ENCODE measurements at regions not wholly inside any gene's neighbourhood (a gene's known extent, or its start where the extent isn't known, plus 50 kb on each side); places are given as distances from the start of the nearest gene placed in this dataset.

- H3K36me3 Mint-ChIP-seq = no peaks in the 10 kb centered on the region
- no peaks in the 10 kb centered on the region for H3K4me1 Mint-ChIP-seq
- H3K27me3 Mint-ChIP-seq = no peaks in the 10 kb centered on the region
- no peak overlapping the region for H3K27ac Mint-ChIP-seq
- CTCF ChIA-PET = no interaction called here
- no peak for DNase-seq
- no peak overlapping the region for H3K4me3 Mint-ChIP-seq
- H3K9me3 Mint-ChIP-seq = no peaks in the 10 kb centered on the region
Observed at GRCh38 chr10:71033396-71033980, 145.1 kb upstream of the PCBD1 start.

DNA sequence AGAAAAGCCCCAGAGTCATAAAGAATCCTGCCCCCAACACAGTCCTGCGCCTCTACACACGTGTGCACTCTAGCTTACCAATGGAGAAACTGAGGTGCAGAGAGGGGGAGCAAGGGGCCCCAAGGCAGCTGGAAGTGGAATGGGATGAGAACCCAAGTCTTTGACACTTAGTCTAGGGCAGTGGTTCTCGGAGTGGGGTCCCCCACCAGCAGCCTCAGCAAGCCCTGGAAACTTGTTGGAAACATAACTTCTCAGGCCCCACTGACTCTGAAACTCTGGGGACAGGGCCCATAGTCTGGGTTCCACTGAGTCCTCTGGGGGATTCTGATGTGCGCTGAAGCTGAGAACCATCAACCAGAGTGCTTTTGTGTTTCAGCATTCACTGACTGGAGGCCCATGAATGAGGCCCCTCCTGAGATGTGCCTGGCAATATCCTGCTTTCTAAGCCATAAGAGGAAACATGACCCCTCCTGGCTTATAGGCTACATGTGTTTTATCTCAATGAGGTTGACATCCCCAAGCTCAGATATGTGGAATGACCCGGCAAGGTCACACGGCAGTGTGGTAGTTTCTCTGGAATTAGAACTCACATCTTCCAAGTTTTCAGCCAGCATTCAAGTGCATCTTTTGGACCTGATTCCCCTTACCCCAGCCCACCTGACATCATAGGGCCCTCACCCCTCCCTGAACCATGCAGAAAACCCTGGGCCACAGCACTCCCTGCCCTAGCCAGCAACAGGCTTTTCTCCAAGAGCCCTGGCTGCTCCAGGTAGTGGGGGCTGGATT lies 147.3 kb upstream of the PCBD1 start:
- no peak for DNase-seq
- Mint-ChIP-seq H3K27me3 (no peaks in the 10 kb centered on the region), H3K4me1 (no peaks in the 10 kb centered on the region), H3K36me3 (no peaks in the 10 kb centered on the region), H3K9me3 (no peaks in the 10 kb centered on the region), H3K4me3 (no peak overlapping the region), H3K27ac (no peak overlapping the region)
- CTCF ChIA-PET = no interaction called here

DNA sequence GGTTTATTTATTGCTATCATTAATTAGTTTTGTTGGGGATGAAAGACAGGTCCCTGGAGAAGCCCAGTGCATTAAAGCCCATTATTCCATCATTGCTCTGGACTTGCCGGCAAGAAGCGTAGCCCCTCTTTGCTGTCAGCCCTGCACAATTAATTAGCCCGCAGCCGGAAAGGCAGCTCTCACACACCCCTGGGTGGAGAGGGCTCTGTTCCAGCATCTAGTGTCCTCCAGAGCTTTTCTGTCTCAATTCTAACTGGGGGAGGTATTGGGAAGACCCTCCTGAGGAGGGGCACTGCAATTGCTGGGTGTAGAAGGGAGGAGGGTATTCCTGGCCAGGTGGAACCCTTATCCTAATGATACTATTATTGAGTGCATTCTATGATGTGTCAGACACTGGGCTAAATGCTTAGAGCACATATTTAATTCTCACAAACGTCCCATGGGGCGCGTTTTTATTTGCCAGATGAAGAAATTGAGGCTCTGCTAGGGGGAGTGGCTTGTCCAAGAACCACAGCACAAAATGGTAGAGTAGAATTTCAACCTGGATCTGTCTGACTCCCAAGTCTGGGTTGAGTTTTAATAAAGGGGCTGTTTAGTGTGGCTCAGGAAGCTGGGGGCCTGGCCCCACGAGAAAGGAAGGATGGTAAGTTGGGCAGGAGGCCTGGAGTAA lies 148.1 kb upstream of the PCBD1 start:
- Mint-ChIP-seq H3K4me3 (no peak overlapping the region), H3K9me3 (no peaks in the 10 kb centered on the region), H3K36me3 (no peaks in the 10 kb centered on the region), H3K27me3 (no peaks in the 10 kb centered on the region), H3K4me1 (no peaks in the 10 kb centered on the region), H3K27ac (no peak overlapping the region)
- CTCF ChIA-PET = no interaction called here
- no peak for DNase-seq

DNA sequence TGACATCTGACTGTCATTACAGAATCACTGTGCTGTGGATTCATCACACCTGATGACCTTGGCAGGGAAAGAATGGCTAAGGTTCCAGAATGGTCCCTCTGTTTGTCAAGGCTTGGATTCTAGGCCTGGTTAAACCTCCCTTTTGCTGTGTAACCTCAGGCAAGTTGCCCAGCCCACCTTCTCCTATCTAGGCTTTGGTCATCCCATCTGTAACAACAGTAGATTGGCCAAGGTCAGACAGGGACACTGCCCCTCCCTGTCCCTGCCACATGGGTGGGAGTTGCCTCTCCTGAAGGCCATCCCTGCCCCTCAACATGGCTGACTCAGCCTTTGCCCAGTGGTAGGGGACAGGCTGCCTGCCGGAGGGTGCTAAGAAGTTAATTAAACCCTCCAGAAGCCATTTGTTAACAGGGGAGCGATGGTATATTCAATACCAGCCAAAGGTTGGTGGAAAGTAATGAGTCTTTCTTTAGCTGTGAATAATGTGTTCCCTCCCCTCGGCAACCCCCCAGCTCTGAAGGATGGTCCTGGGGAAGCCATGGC lies 149.8 kb upstream of the PCBD1 start:
- Mint-ChIP-seq H3K9me3 (no peaks in the 10 kb centered on the region), H3K4me3 (no peak overlapping the region), H3K36me3 (no peaks in the 10 kb centered on the region), H3K4me1 (no peaks in the 10 kb centered on the region), H3K27me3 (peaks cover 1% of the 10 kb centered on the region), H3K27ac (no peak overlapping the region)
- CTCF ChIA-PET = no interaction called here
- DNase-seq = no peak

DNA sequence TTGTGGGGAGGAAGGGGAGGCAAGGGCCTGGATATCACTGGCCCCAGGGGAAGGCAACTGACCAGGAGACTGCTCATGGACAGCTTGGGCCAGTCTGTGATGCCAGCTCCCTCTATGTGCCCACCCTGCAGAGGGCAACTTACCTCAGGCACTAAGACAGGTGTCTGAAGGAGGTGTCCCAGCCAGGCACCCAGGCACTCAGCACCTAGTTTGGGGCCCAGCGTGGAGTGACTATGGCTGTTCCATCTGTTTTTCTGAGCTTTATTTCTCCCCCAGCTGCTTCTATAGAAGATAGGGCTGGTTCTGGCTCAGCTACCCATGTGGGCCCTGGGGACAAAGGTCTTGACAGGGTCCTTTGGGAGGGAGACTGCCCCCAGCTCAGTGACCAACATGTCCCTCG lies 150.6 kb upstream of the PCBD1 start:
- H3K9me3 Mint-ChIP-seq = no peaks in the 10 kb centered on the region
- H3K4me3 Mint-ChIP-seq = no peak overlapping the region
- no peaks in the 10 kb centered on the region for H3K4me1 Mint-ChIP-seq
- no peaks in the 10 kb centered on the region for H3K36me3 Mint-ChIP-seq
- H3K27me3 Mint-ChIP-seq = peaks cover 3% of the 10 kb centered on the region
- DNase-seq = no peak
- CTCF ChIA-PET = interaction anchor here (0.8 kb wide), 1 partner anchor 116 kb away, joined by 4 read pairs; no protein-coding TSS in a partner anchor
- no peak overlapping the region for H3K27ac Mint-ChIP-seq

DNA sequence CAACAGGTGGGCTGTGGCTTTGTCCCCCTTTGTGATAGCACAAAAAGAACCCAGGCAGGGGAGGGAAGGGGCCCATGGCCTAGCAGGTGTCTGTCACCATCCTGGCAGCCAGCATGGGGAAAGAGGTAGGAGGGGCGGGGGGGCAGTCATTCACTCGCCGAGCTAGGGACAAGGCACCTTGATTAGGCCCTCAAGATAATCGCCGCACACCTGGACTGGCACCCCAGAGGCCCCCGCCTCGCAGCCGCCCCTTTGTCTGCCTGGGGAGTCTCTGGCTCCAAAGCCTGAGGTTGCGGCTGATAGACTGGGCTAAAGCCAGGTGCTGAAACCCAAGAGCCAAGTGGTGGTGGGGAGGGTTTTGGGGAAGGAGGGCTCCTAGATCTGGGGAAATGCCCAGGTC lies 151.2 kb upstream of the PCBD1 start:
- Mint-ChIP-seq H3K4me1 (no peaks in the 10 kb centered on the region), H3K4me3 (no peak overlapping the region), H3K9me3 (no peaks in the 10 kb centered on the region), H3K27ac (no peak overlapping the region), H3K27me3 (peaks cover 3% of the 10 kb centered on the region), H3K36me3 (no peaks in the 10 kb centered on the region)
- CTCF ChIA-PET = interaction anchor here (0.8 kb wide), 1 partner anchor 117 kb away, joined by 4 read pairs; no protein-coding TSS in a partner anchor
- no peak for DNase-seq

GRCh38 chr10:71040343-71040742 lies 152.0 kb upstream of the PCBD1 start:
- Mint-ChIP-seq H3K36me3 (no peaks in the 10 kb centered on the region), H3K27ac (no peak overlapping the region), H3K27me3 (peaks cover 3% of the 10 kb centered on the region), H3K4me1 (no peaks in the 10 kb centered on the region), H3K4me3 (no peak overlapping the region), H3K9me3 (no peaks in the 10 kb centered on the region)
- CTCF ChIA-PET = no interaction called here
- DNase-seq = no peak

GRCh38 chr10:71040846-71041605 lies 152.7 kb upstream of the PCBD1 start:
- no peak overlapping the region for H3K4me3 Mint-ChIP-seq
- H3K36me3 Mint-ChIP-seq = no peaks in the 10 kb centered on the region
- CTCF ChIA-PET = no interaction called here
- H3K9me3 Mint-ChIP-seq = no peaks in the 10 kb centered on the region
- no peak for DNase-seq
- H3K27ac Mint-ChIP-seq = no peak overlapping the region
- H3K4me1 Mint-ChIP-seq = no peaks in the 10 kb centered on the region
- peaks cover 3% of the 10 kb centered on the region for H3K27me3 Mint-ChIP-seq

- Mint-ChIP-seq H3K4me1 (no peaks in the 10 kb centered on the region), H3K9me3 (no peaks in the 10 kb centered on the region), H3K27ac (no peak overlapping the region), H3K36me3 (no peaks in the 10 kb centered on the region), H3K27me3 (peaks cover 3% of the 10 kb centered on the region), H3K4me3 (no peak overlapping the region)
- DNase-seq = no peak
- CTCF ChIA-PET = no interaction called here
Observed at GRCh38 chr10:71042216-71042615, 153.9 kb upstream of the PCBD1 start.

- Mint-ChIP-seq H3K4me3 (no peak overlapping the region), H3K9me3 (no peaks in the 10 kb centered on the region), H3K27me3 (peaks cover 3% of the 10 kb centered on the region), H3K36me3 (no peaks in the 10 kb centered on the region), H3K4me1 (no peaks in the 10 kb centered on the region), H3K27ac (no peak overlapping the region)
- DNase-seq = no peak
- CTCF ChIA-PET = no interaction called here
Observed at GRCh38 chr10:71042699-71043098, 154.3 kb upstream of the PCBD1 start.

DNA sequence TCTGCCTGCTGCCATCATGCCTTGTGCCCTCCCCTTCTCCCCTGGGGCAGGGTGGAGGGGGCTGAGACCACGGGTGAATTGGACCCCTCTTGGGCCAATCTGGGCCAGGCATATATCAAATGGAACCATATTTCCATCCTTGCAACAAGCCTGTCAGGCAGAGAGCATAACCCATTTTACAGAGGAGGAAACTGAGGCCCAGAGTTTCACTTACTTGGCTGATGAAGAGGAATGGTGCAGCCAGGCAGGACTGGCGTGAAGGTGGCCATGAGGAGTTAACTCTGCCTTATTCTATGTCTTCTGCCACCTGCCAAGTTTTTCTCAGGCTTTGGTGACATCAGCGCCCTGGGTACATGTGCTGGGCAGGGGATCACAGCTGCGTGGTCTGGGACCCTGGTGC lies 155.5 kb upstream of the PCBD1 start:
- H3K9me3 Mint-ChIP-seq = no peaks in the 10 kb centered on the region
- no peak for DNase-seq
- H3K4me3 Mint-ChIP-seq = no peak overlapping the region
- no peaks in the 10 kb centered on the region for H3K4me1 Mint-ChIP-seq
- H3K27ac Mint-ChIP-seq = no peak overlapping the region
- CTCF ChIA-PET = no interaction called here
- H3K27me3 Mint-ChIP-seq = peaks cover 3% of the 10 kb centered on the region
- no peaks in the 10 kb centered on the region for H3K36me3 Mint-ChIP-seq

DNA sequence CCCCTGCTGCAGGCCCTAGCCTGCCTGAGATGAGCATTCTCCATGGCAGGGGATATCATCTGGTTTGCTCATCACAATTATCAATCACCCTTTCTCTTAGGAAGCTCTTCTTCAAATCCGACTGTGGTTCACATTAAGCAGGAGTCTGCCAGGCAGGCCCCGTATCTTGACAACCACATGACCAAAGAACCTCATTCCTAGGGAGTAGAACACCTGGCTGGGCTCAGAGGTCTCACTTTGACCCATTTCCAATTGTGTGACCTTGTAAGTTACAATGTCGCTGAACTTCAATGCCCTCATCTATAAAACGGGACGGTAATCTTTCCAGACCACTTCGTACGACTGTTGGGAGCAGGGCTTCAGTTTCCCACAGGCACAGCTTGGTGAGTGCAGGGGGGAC lies 156.4 kb upstream of the PCBD1 start:
- no peak for DNase-seq
- Mint-ChIP-seq H3K4me3 (no peak overlapping the region), H3K27ac (no peak overlapping the region), H3K27me3 (peaks cover 3% of the 10 kb centered on the region), H3K4me1 (no peaks in the 10 kb centered on the region), H3K36me3 (no peaks in the 10 kb centered on the region), H3K9me3 (no peaks in the 10 kb centered on the region)
- CTCF ChIA-PET = no interaction called here

GRCh38 chr10:71045204-71045809 lies 156.9 kb upstream of the PCBD1 start:
- Mint-ChIP-seq H3K4me3 (no peak overlapping the region), H3K9me3 (no peaks in the 10 kb centered on the region), H3K4me1 (no peaks in the 10 kb centered on the region), H3K27me3 (peaks cover 3% of the 10 kb centered on the region), H3K36me3 (no peaks in the 10 kb centered on the region), H3K27ac (no peak overlapping the region)
- CTCF ChIA-PET = no interaction called here
- no peak for DNase-seq

DNA sequence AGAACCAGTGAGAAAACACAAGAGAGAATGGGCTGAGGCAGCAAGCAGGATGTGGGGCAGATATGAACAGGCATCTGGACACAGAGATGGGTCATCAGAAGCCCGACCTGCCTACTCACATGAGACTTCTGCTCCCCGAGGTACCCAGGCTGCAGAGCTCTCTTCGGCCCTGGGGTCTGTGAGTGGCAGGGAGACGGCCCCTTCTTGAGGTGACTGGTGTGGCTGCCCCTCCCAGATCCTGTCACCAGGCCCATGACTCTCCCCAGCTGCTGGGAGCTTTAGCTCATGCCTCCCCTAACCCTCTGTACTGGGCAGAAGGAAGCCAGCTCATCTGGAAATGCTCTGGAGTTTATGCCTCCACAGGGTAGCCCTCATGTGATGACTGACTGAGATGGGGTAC lies 157.6 kb upstream of the PCBD1 start:
- DNase-seq = no peak
- H3K4me1 Mint-ChIP-seq = no peaks in the 10 kb centered on the region
- H3K4me3 Mint-ChIP-seq = no peak overlapping the region
- no peaks in the 10 kb centered on the region for H3K9me3 Mint-ChIP-seq
- peaks cover 7% of the 10 kb centered on the region for H3K27me3 Mint-ChIP-seq
- no peak overlapping the region for H3K27ac Mint-ChIP-seq
- CTCF ChIA-PET = no interaction called here
- H3K36me3 Mint-ChIP-seq = no peaks in the 10 kb centered on the region

Data from activated naive CD4-positive, alpha-beta T cell treated with anti-CD3 and anti-CD28 coated beads, Interleukin-2, amount 10 ng/mL, durations not matched to agents 7 days and 5 days (primary cell).